GM19324 (cell line): ENCODE measurements at regions not wholly inside any gene's neighbourhood (a gene's known extent, or its start where the extent isn't known, plus 50 kb on each side); places are given as distances from the start of the nearest gene placed in this dataset.
"Not testable (repeated sequence)": the region's sequence is repeated elsewhere in the genome, so short reads cannot be mapped to it uniquely, and the experiment has no call there.

Source experiments
- ATAC-seq: cut with Tn5 transposase; IDR thresholded peaks from one replicate; pipeline ENCODE4 v1.9.1; 2021; ENCODE audit warnings: mild to moderate bottlenecking, moderate library complexity; ENCODE audit not compliant: unreplicated experiment, low FRiP score

- ATAC-seq: no peak
Observed at GRCh38 chr20:12067686-12068085, 150.0 kb downstream of the BTBD3 start.

- no peak for ATAC-seq
Observed at GRCh38 chr20:12068121-12068520, 150.4 kb downstream of the BTBD3 start.

GRCh38 chr20:12069181-12069580, 151.5 kb downstream of the BTBD3 start:
- no peak for ATAC-seq

GRCh38 chr20:12072221-12072953, 154.7 kb downstream of the BTBD3 start:
- ATAC-seq: no peak

- ATAC-seq: no peak
Observed at GRCh38 chr20:12072954-12073264, 155.2 kb downstream of the BTBD3 start.

- no peak for ATAC-seq
Observed at GRCh38 chr20:12074111-12074655, 156.5 kb downstream of the BTBD3 start.

- ATAC-seq: no peak
Observed at GRCh38 chr20:12076200-12076599, 158.5 kb downstream of the BTBD3 start.

GRCh38 chr20:12077875-12078274, 160.2 kb downstream of the BTBD3 start:
- ATAC-seq: no peak

GRCh38 chr20:12079490-12079889, 161.8 kb downstream of the BTBD3 start:
- no peak for ATAC-seq

- ATAC-seq: no peak
Observed at GRCh38 chr20:12083269-12083668, 165.6 kb downstream of the BTBD3 start.

- ATAC-seq: no peak
Observed at GRCh38 chr20:12084482-12084881, 166.8 kb downstream of the BTBD3 start.

GRCh38 chr20:12086359-12086758, 168.7 kb downstream of the BTBD3 start:
- no peak for ATAC-seq

- no peak for ATAC-seq
Observed at GRCh38 chr20:12090920-12091319, 173.2 kb downstream of the BTBD3 start.

GRCh38 chr20:12093057-12093796, 175.5 kb downstream of the BTBD3 start:
- ATAC-seq: no peak

GRCh38 chr20:12093797-12094190, 176.1 kb downstream of the BTBD3 start:
- ATAC-seq: not testable (repeated sequence)

GRCh38 chr20:12095180-12095920, 177.7 kb downstream of the BTBD3 start:
- no peak for ATAC-seq

- ATAC-seq: no peak
Observed at GRCh38 chr20:12098421-12098820, 180.7 kb downstream of the BTBD3 start.

GRCh38 chr20:12108846-12109245, 191.2 kb downstream of the BTBD3 start:
- ATAC-seq: no peak

GRCh38 chr20:12110274-12110673, 192.6 kb downstream of the BTBD3 start:
- no peak for ATAC-seq

- no peak for ATAC-seq
Observed at GRCh38 chr20:12110711-12111110, 193.0 kb downstream of the BTBD3 start.

- ATAC-seq: no peak
Observed at GRCh38 chr20:12111431-12112088, 193.9 kb downstream of the BTBD3 start.
